ENCODE measurements at regions not wholly inside any gene's neighbourhood (a gene's known extent, or its start where the extent isn't known, plus 50 kb on each side); places are given as distances from the start of the nearest gene placed in this dataset.

DNA sequence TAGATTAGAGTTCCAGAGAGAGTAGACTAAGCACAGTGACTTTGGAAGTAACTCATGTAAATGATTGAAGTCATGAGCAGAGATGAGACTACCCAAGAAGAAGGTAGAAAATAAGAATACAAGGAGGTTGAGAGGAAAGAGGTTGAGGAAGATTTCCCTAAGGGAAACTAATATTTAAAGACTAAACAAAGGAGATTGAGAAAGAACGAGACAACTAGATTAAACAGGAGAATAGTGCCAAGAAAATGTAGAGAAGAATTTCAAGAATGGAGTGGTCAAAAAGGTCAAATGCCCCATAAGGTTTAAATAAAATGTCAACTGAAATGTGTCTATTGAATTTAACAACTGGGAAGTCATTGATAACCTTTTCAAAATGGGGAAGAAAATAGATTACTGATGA is 59.0 kb downstream of the RPS29 start:
- DNase-seq (ENCODE audit: insufficient read length, low spot score), result no peak

DNA sequence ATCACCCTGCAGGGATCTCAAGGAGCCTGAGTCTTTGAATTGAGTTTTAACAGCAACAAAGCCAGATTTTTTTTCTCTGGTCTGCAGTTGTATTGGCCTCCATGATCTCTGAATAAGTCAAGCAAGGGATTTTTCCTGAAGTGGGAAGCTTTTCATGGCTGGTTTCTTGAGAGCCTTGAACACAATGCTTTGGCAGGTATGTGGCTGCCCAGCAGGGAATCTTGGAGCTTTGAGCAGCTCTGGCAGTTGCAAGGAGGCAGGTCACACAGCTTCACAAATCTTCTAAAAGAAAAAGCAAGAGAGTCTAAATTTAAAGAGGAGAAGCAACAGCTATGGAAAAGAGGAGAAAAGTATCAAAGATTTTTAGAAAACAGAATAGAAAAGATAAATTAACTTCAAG is 60.1 kb downstream of the RPS29 start:
- FAIRE-seq (no peak), DNase-seq (ENCODE audit: insufficient read length, low spot score) (no peak)

More for the DNA sequence above, 59.0 kb downstream of the RPS29 start:
- no peak for FAIRE-seq

DNA sequence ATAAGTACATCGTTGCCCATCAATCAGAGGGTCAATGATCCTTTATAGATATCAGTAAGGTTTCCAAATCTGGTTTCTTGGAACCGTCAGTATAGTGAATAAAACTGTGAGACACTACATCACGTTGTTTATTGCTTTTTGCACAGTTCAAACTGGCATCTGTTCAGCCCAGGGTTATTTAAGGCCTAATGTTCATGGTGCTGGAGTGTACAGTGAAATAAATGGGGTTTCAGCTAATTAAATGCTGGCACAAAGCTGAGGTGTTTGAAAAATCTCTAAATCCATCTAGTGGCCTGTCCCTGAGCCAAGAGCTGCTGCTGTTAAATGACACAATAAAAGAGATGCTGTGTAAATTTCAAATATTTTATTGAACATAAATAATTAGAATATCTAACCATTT is 69.9 kb downstream of the RPS29 start:
- DNase-seq (ENCODE audit: insufficient read length, low spot score), result no peak
- FAIRE-seq, result no peak

DNA sequence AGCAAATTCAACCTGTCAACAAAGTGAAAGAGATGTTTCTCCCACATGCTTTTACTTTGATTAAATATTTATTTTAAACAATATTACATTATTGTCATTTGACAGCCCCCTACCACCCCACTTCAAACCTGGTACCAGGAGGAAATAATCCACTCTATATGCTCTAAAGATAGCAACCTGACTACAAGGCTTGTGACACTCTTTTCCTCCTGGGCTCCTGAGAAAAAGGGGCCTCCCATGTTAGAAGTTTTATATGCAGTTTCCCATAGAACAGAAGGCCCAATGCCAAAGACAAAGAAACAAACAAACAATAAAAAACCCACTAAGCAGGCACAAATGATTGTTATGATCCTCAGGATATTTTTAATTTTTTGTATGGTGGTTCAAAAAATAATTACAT is 73.6 kb downstream of the RPS29 start:
- no peak for DNase-seq (ENCODE audit: insufficient read length, low spot score)
- no peak for FAIRE-seq

DNA sequence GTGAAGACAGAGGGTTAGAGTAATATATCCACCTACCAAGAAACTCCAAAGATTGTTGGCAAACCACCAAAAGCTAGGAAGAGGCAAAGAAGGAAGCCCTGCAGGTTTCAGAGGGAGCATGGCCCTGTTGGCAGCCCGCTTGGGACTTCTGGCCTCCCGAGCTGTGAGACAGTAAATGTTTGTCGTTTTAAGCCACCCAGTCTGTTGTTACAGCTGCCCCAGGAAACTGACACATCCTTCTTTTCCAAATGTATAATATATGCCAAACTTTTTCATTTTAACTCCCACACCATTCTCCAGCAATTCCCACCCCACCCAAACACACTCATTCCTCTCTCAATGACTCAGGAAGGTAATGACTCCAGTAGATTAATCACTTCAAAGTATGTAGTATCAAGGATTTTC is 74.0 kb downstream of the RPS29 start:
- no peak for FAIRE-seq

DNA sequence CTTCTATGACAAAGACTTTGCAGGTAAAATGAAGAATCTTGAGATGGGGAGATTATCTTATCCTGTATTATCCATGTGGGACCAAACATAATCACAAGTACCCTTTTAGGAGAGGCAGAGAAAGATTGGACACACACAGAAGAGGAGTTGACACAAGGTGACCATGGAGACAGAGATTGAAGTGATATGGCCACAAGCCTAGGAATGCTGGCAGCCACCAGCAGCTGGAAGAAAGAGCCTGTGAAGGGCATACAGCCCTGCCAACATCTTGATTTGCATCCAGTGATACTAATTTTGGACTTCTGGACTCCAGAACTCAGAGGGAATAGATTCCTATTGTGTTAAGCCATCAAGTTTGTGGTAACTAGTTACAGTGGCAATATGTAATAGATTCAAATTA is 78.1 kb downstream of the RPS29 start:
- FAIRE-seq, result no peak
- DNase-seq (ENCODE audit: insufficient read length, low spot score), result no peak

More for the DNA sequence above, 74.0 kb downstream of the RPS29 start:
- peak; percentile 51 for DNase-seq (ENCODE audit: insufficient read length, low spot score)

DNA sequence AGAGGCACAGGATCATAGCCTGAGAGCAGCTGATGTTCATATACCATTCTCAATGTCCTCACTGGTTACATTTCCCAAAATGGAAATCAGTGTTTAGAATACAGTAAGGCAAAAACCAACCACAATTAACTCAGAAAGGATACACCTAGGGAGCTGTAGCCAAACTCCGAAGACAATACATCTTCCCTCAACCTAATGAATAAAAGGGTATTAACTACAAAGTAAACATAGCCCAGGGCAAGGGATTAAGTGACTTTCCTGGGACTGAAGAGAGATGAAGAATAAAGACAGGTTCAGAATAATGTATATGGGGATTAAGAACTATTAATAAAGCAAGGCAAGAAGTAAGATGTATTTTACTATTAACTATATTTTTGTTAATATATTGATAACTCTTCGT is 79.5 kb downstream of the RPS29 start:
- DNase-seq (ENCODE audit: insufficient read length, low spot score) (no peak), FAIRE-seq (no peak)

DNA sequence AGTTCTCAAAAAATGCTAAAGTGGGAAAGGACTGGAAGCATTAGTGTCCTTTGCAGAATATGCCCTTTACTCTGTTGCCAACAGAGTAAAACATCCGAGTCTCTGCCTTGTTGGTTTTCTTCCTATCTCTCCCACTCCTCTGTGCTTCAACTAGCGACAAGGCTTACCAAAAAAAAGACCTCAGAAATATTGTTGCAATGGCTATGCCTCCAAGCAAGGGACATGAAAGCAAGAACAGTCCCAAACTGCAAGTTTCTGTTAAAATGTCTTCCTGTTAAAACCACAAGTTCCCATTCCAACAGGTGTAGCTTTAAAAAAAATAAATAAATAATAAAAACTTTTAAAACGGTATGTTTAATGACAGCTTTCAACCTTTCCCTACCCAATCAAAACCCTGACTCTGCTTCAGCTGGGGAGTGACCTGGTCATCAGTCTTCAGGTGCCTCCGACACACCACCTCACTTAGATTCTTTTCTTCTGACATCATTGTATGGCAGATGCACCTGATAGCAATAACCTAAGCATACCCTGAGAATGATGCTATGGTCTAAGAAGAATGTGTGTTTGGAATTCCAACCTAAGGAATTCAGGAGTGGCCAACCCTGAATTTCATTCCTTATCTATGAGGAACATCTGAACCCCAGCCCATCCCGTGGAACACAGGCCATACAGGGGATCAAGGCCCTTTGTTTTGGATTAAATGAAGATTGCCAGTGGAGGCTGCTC is 81.0 kb downstream of the RPS29 start:
- FAIRE-seq (no peak), DNase-seq (ENCODE audit: insufficient read length, low spot score) (no peak)

DNA sequence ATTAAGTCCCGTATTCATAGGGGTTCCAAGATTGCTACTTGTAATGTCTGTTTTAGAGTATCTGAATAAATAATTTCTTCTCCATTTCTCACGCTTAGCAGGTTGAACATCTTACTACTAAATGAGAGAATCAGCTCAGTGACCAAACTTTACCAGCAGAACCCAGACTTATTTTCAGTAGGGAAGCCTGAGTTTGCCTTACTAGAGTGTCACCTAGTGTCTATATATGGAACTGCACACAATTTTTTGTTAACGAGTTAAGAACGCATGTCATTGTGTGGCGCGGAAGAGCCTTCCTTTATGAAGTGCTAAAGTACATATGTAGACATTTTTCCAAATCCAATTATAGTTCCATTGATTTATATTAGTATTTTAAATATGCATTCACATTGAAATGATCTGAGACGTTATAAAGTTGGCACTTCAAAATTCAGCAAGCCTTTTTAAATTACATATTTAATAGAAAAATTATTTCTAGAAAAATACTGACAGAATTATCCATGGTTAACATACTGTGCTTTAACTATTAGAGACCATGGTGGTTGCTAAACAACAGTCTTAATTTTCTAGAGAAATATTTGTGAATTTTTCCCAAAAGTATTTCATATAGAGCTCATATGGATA is 88.3 kb downstream of the RPS29 start:
- DNase-seq (ENCODE audit: insufficient read length, low spot score), result peak; percentile 53
- FAIRE-seq, result no peak

DNA sequence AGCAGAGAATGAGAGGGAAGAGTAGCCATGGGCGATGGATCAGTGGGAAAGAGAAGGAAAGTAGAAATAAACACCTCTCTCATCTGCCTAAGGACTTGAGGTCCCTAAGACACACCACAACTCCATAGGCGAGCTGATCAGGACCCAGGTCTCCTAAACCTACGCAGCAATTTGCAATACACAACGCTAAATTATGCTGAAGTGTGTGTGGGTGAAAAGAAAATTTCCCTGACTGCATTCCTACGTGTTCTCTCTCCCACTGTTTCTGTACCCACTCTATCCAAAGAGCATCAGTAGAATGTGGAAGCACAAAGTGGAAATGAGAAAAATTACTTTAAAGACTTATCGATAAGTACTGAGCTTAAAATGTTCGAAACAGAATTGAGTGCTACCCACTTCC is 88.9 kb downstream of the RPS29 start:
- no peak for FAIRE-seq

DNA sequence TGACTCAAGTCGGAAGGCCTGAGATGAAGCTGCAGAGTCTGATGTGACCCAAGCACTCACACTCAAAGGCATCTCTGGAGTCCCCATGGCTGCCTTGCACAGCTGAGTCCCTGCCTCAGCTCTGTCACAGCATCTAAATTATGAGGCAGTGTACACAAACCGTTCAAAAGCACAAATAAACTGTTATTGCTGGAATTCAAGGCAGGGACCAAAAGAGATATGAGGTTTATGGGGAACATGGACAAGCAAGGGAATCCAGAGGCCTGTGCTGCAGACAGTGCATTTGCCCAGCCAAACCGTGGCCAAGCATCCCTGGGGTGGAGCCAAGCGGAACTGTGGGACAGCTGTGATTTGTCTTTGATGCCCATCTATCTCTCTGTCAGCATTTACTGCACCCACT is 91.3 kb downstream of the RPS29 start:
- FAIRE-seq, result no peak

More for the DNA sequence above, 88.9 kb downstream of the RPS29 start:
- no peak for DNase-seq (ENCODE audit: insufficient read length, low spot score)

DNA sequence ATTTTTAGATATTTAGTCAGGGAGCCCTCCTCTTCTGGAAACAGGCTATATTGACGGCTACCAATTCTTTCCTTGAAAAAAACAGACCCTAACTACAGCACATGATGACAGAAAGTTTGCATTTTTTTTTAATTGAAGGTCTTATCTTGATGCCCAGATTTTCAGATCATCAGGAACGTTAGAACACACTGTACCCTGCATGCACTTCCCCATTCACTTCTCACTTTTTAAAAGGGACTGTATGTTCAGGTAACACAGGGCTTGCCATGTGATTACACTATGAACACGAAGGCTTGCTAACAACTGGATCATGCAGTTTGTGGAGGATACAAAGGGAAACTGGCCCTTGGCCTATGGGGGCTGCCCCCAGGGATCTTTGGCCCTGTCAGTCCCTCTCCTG is 92.6 kb downstream of the RPS29 start:
- DNase-seq (ENCODE audit: insufficient read length, low spot score), result no peak
- FAIRE-seq, result no peak

More for the DNA sequence above, 91.3 kb downstream of the RPS29 start:
- DNase-seq (ENCODE audit: insufficient read length, low spot score), result no peak

DNA sequence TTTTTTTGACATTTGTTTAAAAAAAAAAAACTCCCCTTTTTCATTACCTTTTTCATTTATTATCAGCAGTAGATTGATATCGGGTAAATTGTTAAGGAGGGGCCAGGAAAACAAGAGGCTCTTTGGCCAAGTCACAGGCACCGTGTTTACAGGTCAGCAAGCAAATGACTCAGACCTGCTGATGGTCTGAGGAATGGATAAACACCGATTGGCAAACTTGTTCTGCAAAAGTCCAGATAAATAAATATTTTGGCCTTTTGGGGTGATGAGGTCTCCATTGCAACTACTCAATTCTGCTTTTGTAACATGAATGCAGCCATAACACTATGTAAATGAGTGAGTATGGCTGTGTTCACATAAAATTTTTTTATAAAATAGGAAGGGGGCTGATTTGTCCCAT is 94.0 kb downstream of the RPS29 start:
- DNase-seq (ENCODE audit: insufficient read length, low spot score) (no peak), FAIRE-seq (no peak)

DNA sequence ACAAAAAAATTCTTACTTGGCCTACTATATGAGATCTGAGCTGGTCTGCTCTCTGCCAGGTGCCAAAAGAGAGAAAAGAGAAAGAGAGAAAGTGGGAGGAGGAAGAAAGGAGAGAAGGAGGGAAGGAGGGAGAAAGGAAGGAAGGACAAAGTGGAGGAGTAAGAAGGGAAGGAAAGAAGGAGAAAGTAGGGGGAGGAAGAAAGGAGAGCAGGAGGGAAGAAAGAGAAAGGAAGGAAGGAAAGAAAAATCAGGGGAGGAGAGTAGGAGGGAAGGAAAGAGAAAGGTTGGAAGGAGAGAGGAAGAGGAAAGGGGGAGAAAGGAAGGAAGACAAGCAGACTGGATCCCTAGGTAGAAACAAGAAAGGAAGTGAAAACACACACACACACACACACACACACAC is 96.8 kb downstream of the RPS29 start:
- FAIRE-seq, result no peak
- DNase-seq (ENCODE audit: insufficient read length, low spot score), result no peak

DNA sequence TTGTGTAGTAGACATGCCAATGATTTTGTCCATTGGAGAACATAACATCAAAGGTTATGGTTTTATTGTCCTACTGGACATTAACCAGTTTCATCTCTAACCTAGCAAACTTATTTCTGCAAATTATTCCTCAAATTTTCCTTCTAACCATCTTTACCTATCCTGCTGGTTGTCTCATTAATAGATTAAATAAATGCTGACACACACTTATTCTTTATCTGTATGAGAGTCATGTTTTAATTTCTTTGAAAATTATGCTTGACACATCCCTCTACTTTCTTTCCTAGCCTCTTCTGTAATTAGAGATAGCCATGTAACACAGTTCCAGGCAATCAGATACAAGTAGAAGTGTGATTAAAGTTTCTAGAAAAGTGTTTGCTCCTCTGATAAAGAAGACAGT is 98.9 kb downstream of the RPS29 start:
- no peak for FAIRE-seq

DNA sequence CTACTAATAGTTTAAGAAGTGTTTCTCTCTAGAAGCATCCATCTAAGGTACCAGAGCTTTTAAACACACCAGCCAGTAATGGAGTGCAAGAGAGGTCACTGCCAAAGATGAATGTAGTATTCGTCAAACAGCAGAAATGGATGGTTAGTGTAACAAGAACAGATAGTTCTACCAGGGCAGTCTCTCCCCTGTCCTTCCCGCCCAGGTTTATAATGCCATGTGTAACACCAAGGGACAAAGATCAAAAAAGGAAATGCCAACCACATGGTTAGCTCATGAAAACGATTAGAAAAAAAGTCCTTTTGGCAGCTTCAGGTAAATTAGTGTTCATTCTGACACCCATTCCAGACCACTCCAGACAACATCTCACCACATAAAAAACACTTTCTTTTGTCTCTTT is 100.9 kb downstream of the RPS29 start:
- DNase-seq (ENCODE audit: insufficient read length, low spot score) (no peak), FAIRE-seq (no peak)

More for the DNA sequence above, 98.9 kb downstream of the RPS29 start:
- DNase-seq (ENCODE audit: insufficient read length, low spot score), result no peak

DNA sequence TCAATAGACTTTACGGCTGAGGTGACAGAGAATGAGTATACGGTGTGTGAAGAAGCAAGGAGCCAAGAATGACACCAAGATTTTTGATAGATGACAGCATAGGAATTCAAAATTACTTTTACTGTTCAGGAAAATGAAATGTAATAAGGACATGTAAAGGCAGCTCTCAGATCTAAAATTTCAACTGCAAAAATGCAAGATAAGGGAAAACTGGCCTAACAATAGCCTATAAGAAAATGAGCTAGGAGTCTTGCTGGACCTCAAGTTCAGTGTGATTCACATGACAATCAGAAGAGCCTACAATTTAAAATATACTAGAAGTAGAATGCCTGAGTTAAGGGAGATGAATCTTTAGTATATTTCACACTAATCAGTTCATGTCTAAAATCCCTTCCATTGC is 102.0 kb downstream of the RPS29 start:
- FAIRE-seq (no peak), DNase-seq (ENCODE audit: insufficient read length, low spot score) (no peak)

DNA sequence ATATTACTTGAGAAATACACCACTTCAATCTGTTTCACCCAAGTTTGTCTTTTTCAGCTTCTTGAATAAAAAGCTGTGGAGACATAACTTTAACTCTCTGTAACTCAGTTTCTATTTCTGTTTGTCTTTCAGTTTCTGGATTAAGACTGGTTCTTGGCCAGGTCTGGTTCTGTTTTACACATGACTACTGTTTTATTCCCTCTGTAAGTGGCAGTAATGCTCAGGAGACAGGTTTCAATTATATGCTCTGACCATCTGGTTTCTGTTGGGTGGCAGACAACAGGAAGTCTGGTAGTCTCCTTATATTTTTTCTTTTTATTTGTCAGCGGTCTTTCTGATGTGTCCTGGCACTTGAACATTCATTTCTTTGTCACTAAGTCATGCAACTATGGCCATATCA is 102.9 kb downstream of the RPS29 start:
- FAIRE-seq, result no peak
- no peak for DNase-seq (ENCODE audit: insufficient read length, low spot score)

DNA sequence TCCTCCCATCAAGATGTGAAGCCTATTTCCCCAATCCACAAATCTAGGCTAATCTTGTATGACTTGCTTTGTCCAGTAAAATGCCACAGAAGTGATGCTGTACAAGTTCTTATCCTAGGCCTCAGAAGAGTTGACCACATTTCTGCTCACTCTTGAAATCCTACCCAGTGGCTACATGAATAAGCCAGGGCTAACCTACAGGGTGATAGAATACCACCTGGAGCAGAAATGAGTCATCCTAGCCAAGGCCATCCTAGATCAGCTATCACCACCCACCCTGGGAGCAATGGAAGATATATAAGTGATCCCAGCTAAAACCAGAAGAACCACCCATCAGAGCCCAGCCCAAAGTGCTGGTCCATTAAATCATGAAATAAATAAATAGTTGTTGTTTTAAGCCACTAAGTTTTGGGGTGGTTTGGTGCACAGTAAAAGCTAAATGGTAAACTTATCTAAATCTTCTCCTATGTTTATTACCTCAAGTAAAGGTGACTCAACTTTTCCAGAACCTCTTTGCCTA is 105.1 kb downstream of the RPS29 start:
- FAIRE-seq (no peak), DNase-seq (ENCODE audit: insufficient read length, low spot score) (no peak)

DNA sequence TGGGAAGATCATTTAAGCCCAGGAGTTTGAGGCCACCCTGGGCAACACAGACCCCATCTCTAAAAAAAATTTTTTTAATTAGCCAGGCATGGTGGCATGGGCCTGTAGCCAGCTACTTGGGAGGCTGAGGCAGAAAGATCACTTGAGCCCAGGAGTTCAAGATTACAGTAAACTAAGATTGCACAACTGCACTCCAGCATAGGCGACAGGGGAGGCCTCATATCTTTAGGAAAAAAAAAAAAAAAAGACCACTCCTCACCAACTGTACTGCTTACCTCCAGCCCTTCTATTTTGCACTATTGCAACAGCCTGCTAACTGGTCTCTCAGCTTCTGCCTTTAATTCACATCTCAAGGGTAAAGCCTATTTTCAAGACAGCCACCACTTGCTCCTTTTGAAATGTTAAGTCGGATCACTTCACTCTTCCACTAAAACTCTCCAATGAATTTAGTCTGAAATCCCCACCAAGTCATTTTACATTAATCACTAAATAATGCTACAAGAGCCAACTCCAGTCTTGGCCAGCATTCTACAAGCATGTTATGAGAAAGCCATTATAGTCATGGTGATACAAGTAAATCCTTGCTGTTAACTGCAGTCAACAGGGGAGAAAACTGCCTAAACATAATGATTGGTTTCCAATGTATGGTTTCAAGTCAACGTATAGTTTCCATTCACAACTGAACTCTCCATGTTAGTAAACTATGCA is 106.0 kb downstream of the RPS29 start:
- DNase-seq (ENCODE audit: insufficient read length, low spot score) (no peak), FAIRE-seq (no peak)

DNA sequence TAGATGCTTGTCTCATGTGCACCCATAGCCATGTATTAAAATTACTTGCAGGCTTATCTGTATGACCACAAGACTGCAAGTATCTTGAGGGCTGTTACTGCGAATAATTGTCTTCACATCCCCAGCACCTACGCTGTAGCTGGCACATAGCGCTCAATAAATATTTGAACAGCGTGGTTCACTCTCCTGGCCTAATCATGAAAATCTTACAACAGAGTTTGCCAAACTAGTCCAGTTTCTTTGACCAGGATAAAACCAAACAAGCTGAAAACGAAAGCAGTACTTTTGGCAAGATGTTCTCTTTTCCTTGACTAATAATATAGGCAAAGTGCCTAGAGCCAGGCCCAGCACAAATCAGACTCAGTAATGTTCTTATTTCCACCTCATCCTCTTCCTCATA is 106.7 kb downstream of the RPS29 start:
- DNase-seq (ENCODE audit: insufficient read length, low spot score) (no peak), FAIRE-seq (no peak)

DNA sequence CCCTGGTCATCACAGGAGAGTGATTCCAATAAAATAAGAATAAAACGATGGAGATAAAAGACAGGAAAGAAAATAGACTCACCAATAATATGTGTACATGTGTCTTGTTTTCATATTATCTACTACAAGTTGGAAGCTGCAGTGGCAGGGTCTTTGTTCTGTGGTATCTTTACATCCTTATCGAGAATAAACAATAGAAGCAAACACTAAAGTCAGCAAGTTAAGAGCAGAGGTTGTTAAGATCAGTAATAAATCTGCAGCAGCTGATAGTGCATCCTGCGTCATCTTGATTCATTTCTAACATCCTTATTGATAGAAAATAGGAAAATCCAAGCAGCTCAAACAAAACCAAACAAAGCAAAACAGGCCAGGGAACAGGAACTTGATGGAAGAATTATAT is 107.4 kb downstream of the RPS29 start:
- no peak for DNase-seq (ENCODE audit: insufficient read length, low spot score)
- FAIRE-seq, result no peak
